Thoracic aorta (tissue), 2 donors: ENCODE measurements at regions not wholly inside any gene's neighbourhood (a gene's known extent, or its start where the extent isn't known, plus 50 kb on each side); places are given as distances from the start of the nearest gene placed in this dataset.

Source experiments
- ATAC-seq: fragments of 150-250 bp; one replicate; pipeline ENCODE4 v1.8.0; 2017; ENCODE audit warnings: low read depth; ENCODE audit not compliant: insufficient number of reproducible peaks, low FRiP score
- DNase-seq: peaks from one replicate; pipeline ENCODE4 v3.0.0-alpha.2; 2020; ENCODE audit warnings: low spot score
- H3K27ac ChIP-seq, 2 donors: fragments of 200-600 bp; sonication (generic); 1 replicate in 1 of 2; 2 replicates in 1 of 2; pipeline ENCODE4 v1.5.1; 2016; ENCODE audit warnings: mild to moderate bottlenecking in 2 of 2, moderate library complexity in 2 of 2
- H3K27me3 ChIP-seq: fragments of 200-600 bp; sonication (generic); replicated peaks from 2 replicates; pipeline ENCODE4 v1.6.0; 2016; ENCODE audit warnings: mild to moderate bottlenecking; ENCODE audit not compliant: insufficient read depth
- H3K36me3 ChIP-seq: fragments of 200-600 bp; sonication (generic); one replicate; pipeline ENCODE4 v1.5.1; 2016
- H3K4me1 ChIP-seq, 2 donors: fragments of 200-600 bp; sonication (generic); 1 replicate in 1 of 2; 2 replicates in 1 of 2; pipeline versions ENCODE4 v1.5.1 to v1.6.0; 2016; ENCODE audit warnings: low read depth in 2 of 2, mild to moderate bottlenecking in 1 of 2; ENCODE audit not compliant: control insufficient read depth in 1 of 2
- H3K4me3 ChIP-seq: fragments of 200-600 bp; sonication (generic); 2 replicates; pipeline ENCODE4 v1.5.1; 2016; ENCODE audit warnings: mild to moderate bottlenecking
- H3K9me3 ChIP-seq: fragments of 200-600 bp; sonication (generic); 2 replicates; pipeline ENCODE4 v1.5.1; 2016
- CTCF ChIP-seq: fragments of 200-600 bp; sonication (generic); IDR thresholded peaks from one replicate; pipeline ENCODE4 v1.5.1; 2019; ENCODE audit warnings: antibody characterized with exemption

GRCh38 chr14:82116721-82117120 is 583.1 kb upstream of the SEL1L start:
- TF ChIP-seq CTCF = no peak
- Histone ChIP-seq H3K27me3 (no peaks in the 10 kb centered on the region), H3K4me3 (no peak overlapping the region), H3K4me1 (no peaks in the 10 kb centered on the region), H3K9me3 (no peaks in the 10 kb centered on the region), H3K27ac (no peak overlapping the region), H3K36me3 (no peaks in the 10 kb centered on the region)
- DNase-seq (no peak), ATAC-seq (no peak)

- H3K9me3 ChIP-seq = no peaks in the 10 kb centered on the region
- no peaks in the 10 kb centered on the region for H3K36me3 ChIP-seq
- H3K27ac ChIP-seq = no peak overlapping the region
- H3K4me1 ChIP-seq = no peaks in the 10 kb centered on the region
- DNase-seq = no peak
- TF ChIP-seq CTCF = no peak
- no peak for ATAC-seq
- H3K4me3 ChIP-seq = no peak overlapping the region
- H3K27me3 ChIP-seq = no peaks in the 10 kb centered on the region
These were observed 589.0 kb upstream of the SEL1L start for GRCh38 chr14:82122655-82123054.

- Histone ChIP-seq H3K4me1 (no peaks in the 10 kb centered on the region), H3K27me3 (no peaks in the 10 kb centered on the region), H3K9me3 (no peaks in the 10 kb centered on the region), H3K27ac (no peak overlapping the region), H3K36me3 (no peaks in the 10 kb centered on the region), H3K4me3 (no peak overlapping the region)
- ATAC-seq (no peak), DNase-seq (no peak)
- no peak for TF ChIP-seq CTCF
These were observed 590.9 kb upstream of the SEL1L start for GRCh38 chr14:82124511-82124910.

- Histone ChIP-seq H3K27ac (no peak overlapping the region), H3K36me3 (no peaks in the 10 kb centered on the region), H3K4me1 (no peaks in the 10 kb centered on the region), H3K4me3 (no peak overlapping the region), H3K27me3 (no peaks in the 10 kb centered on the region), H3K9me3 (no peaks in the 10 kb centered on the region)
- no peak for DNase-seq
- no peak for ATAC-seq
- TF ChIP-seq CTCF = no peak
These were observed 592.4 kb upstream of the SEL1L start for GRCh38 chr14:82126006-82126405.

- Histone ChIP-seq H3K9me3 (no peaks in the 10 kb centered on the region), H3K27me3 (no peaks in the 10 kb centered on the region), H3K36me3 (no peaks in the 10 kb centered on the region), H3K4me3 (no peak overlapping the region), H3K4me1 (no peaks in the 10 kb centered on the region), H3K27ac (no peak overlapping the region)
- DNase-seq = no peak
- TF ChIP-seq CTCF = no peak
- ATAC-seq = no peak
These were observed 600.8 kb upstream of the SEL1L start for GRCh38 chr14:82134411-82134810.
